PC-9 (cell line): ENCODE measurements at regions not wholly inside any gene's neighbourhood (a gene's known extent, or its start where the extent isn't known, plus 50 kb on each side); places are given as distances from the start of the nearest gene placed in this dataset.

Experiments
- BruUV-seq: library from RNA; stranded (reverse); fragments of 400-500 nt; replicated peaks from 2 replicates; lab custom pipeline; 2021; lab: Mats Ljungman, UMichigan
- CTCF ChIA-PET: fragments of 300-600 bp; sonication (Branson Sonifier 250); formaldehyde crosslinking; loops from one replicate; lab custom pipeline; 2022; ENCODE audit warnings: antibody characterized with exemption; lab: Charles Lee
- POLR2A ChIA-PET: fragments of 300-600 bp; sonication (Branson Sonifier 250); formaldehyde crosslinking; loops from one replicate; lab custom pipeline; 2022; ENCODE audit warnings: antibody characterized with exemption; ENCODE audit not compliant: unreplicated experiment; lab: Charles Lee
- DNase-seq, 2 experiments: peaks; one replicate each; pipeline versions ENCODE4 v3.0.0 to v3.0.0-alpha.2; 2015 to 2022; ENCODE audit warnings: mixed read lengths in 1 of 2
- H2AFZ ChIP-seq: fragments of 200-600 bp; sonication (generic); 2 replicates; pipeline ENCODE4 v1.8.1; 2017; ENCODE audit warnings: antibody characterized with exemption
- H3F3A ChIP-seq: fragments of 200-600 bp; sonication (generic); 2 replicates; pipeline ENCODE4 v1.8.1; 2017; ENCODE audit warnings: antibody characterized with exemption, mild to moderate bottlenecking, low read depth; ENCODE audit not compliant: insufficient read depth
- H3K27ac ChIP-seq: fragments of 200-600 bp; sonication (generic); 2 replicates; pipeline ENCODE4 v1.6.1; 2016; ENCODE audit warnings: mixed run types
- H3K27me3 ChIP-seq: fragments of 200-600 bp; sonication (generic); 2 replicates; pipeline ENCODE4 v1.6.1; 2016; ENCODE audit warnings: low read depth, mixed run types; ENCODE audit not compliant: insufficient read depth
- H3K36me3 ChIP-seq: fragments of 200-600 bp; sonication (generic); 2 replicates; pipeline ENCODE4 v1.6.1; 2016; ENCODE audit warnings: low read depth, mixed run types
- H3K4me1 ChIP-seq: fragments of 200-600 bp; sonication (generic); replicated peaks from 2 replicates; pipeline ENCODE4 v1.6.1; 2016; ENCODE audit warnings: mixed run types; ENCODE audit not compliant: insufficient read depth
- H3K4me2 ChIP-seq: fragments of 200-600 bp; sonication (generic); 2 replicates; pipeline ENCODE4 v1.6.1; 2017; ENCODE audit warnings: mixed run types
- H3K4me3 ChIP-seq: fragments of 200-600 bp; sonication (generic); 2 replicates; pipeline ENCODE4 v1.6.1; 2016; ENCODE audit warnings: mixed run types
- H3K79me2 ChIP-seq: fragments of 200-600 bp; sonication (generic); 2 replicates; pipeline ENCODE4 v1.6.1; 2017; ENCODE audit warnings: low read depth, mixed run types
- H3K9me2 ChIP-seq: fragments of 200-600 bp; sonication (generic); 2 replicates; pipeline ENCODE4 v1.8.1; 2017; ENCODE audit warnings: mild to moderate bottlenecking; ENCODE audit not compliant: insufficient read depth
- H3K9me3 ChIP-seq: fragments of 200-600 bp; sonication (generic); 2 replicates; pipeline ENCODE4 v1.8.1; 2016; ENCODE audit warnings: low read depth; ENCODE audit not compliant: insufficient read depth
- H4K20me1 ChIP-seq: fragments of 200-600 bp; sonication (generic); 2 replicates; pipeline ENCODE4 v1.8.1; 2017; ENCODE audit not compliant: insufficient read depth
- EZH2 ChIP-seq: fragments of 200-600 bp; sonication (generic); IDR thresholded peaks from 2 replicates; pipeline ENCODE4 v1.8.0; 2017; ENCODE audit warnings: antibody characterized with exemption, low read depth
- intact Hi-C: fragments of 100-400 bp; cut with micrococcal nuclease; formaldehyde crosslinking; loops from one replicate; pipeline ENCODE4 v1.10.0; 2022; ENCODE audit not compliant: unreplicated experiment
- TF ChIP-seq, protein P1 (sequence below): fragments of 200-600 bp; sonication (generic); conservative IDR thresholded peaks from 2 replicates; pipeline ENCODE4 v1.6.1; 2017; ENCODE audit warnings: mixed run types, antibody characterized with exemption, mild to moderate bottlenecking, moderate library complexity

DNA sequence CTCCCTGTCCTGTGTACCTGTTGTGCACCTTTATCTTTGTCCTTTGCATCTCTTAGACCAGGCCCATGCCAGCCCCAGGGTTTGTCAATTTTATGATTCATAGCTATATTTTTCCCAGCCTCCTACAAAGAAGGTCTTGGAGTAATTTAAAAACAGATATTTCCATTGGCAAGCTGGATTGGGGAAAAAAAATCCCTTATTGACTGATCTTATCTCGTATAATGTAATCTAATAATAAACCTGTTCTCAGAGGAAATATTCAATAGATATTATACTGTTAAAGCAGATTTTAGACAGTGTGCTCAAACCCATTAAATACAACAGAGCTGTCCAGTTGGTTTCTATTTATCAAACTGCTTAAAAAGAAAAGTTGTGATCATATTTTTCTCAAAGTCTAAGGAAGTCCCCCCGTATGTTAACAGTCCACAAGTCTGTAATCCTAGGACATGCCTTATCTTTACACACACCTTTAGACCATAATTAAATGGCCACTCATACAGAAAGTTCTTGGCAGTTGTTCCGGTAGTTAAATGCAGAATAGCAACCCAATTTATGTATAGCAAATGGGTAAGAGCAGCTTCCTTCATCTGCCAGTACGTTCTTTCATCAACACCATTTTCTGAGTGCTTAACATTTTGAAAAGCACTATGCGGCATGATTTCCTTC, 700.9 kb upstream of the NR2F2 start:
- Histone ChIP-seq H3K36me3 (no peaks in the 10 kb centered on the region), H3K79me2 (no peaks in the 10 kb centered on the region), H3K4me3 (no peak overlapping the region), H3K9me2 (no peaks in the 10 kb centered on the region), H4K20me1 (no peaks in the 10 kb centered on the region), H3K4me2 (no peak overlapping the region), H3K9me3 (peaks cover 7% of the 10 kb centered on the region; the same call in 1 of the 2 replicates), H3F3A (no peaks in the 10 kb centered on the region), H2AFZ (no peak overlapping the region), H3K27me3 (no peaks in the 10 kb centered on the region), H3K27ac (no peak overlapping the region), H3K4me1 (0 out of 2 replicates have a peak, but pooled peaks cover 5% of the 10 kb centered on the region)
- BruUV-seq, result no TSS peak
- no peak for TF ChIP-seq EZH2
- TF ChIP-seq, protein P1, sequence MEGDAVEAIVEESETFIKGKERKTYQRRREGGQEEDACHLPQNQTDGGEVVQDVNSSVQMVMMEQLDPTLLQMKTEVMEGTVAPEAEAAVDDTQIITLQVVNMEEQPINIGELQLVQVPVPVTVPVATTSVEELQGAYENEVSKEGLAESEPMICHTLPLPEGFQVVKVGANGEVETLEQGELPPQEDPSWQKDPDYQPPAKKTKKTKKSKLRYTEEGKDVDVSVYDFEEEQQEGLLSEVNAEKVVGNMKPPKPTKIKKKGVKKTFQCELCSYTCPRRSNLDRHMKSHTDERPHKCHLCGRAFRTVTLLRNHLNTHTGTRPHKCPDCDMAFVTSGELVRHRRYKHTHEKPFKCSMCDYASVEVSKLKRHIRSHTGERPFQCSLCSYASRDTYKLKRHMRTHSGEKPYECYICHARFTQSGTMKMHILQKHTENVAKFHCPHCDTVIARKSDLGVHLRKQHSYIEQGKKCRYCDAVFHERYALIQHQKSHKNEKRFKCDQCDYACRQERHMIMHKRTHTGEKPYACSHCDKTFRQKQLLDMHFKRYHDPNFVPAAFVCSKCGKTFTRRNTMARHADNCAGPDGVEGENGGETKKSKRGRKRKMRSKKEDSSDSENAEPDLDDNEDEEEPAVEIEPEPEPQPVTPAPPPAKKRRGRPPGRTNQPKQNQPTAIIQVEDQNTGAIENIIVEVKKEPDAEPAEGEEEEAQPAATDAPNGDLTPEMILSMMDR, result no peak
- CTCF ChIA-PET, result no interaction called here
- intact Hi-C loops, result loop anchor here (10.0 kb wide), 1 partner anchor 695 kb away; no protein-coding TSS in a partner anchor
- no peak for DNase-seq
- POLR2A ChIA-PET, result no interaction called here

- Histone ChIP-seq H3K9me2 (no peaks in the 10 kb centered on the region), H2AFZ (no peak overlapping the region), H3K4me1 (peaks cover 11% of the 10 kb centered on the region), H3K27me3 (no peaks in the 10 kb centered on the region), H3K4me2 (no peak overlapping the region), H4K20me1 (no peaks in the 10 kb centered on the region), H3K27ac (no peak overlapping the region), H3F3A (no peaks in the 10 kb centered on the region), H3K36me3 (no peaks in the 10 kb centered on the region), H3K9me3 (peaks cover 7% of the 10 kb centered on the region; the same call in 1 of the 2 replicates), H3K79me2 (no peaks in the 10 kb centered on the region), H3K4me3 (no peak overlapping the region)
- no peak for DNase-seq
- TF ChIP-seq EZH2, result no peak
- TF ChIP-seq, protein P1, result no peak
- intact Hi-C loops, result loop anchor here (10.0 kb wide), 1 partner anchor 694 kb away; no protein-coding TSS in a partner anchor
- no TSS peak for BruUV-seq
- POLR2A ChIA-PET, result no interaction called here
- CTCF ChIA-PET, result no interaction called here
Observed at GRCh38 chr15:95630683-95631082, 699.8 kb upstream of the NR2F2 start.

- no peaks in the 10 kb centered on the region for H3F3A ChIP-seq
- BruUV-seq, result no TSS peak
Observed at GRCh38 chr15:95635666-95636065, 694.8 kb upstream of the NR2F2 start.

More at GRCh38 chr15:95635666-95636065, 694.8 kb upstream of the NR2F2 start:
- no peak overlapping the region; the same call in 1 of the 2 replicates for H2AFZ ChIP-seq
- no peaks in the 10 kb centered on the region for H3K36me3 ChIP-seq
- H3K27ac ChIP-seq, result peak overlapping the region; percentile 71
- no peaks in the 10 kb centered on the region for H3K79me2 ChIP-seq
- ChIA-PET POLR2A (interaction anchor here (0.6 kb wide), 1 partner anchor 237 kb away, joined by 4 read pairs; no protein-coding TSS in a partner anchor), CTCF (interaction anchor here (0.6 kb wide), 1 partner anchor 692 kb away, joined by 5 read pairs; no protein-coding TSS in a partner anchor)
- H3K4me3 ChIP-seq, result no peak overlapping the region
- peak overlapping the region; percentile 52; the same call in 1 of the 2 replicates for H3K4me2 ChIP-seq
- H3K9me3 ChIP-seq, result peaks cover 6% of the 10 kb centered on the region; the same call in 1 of the 2 replicates
- H3K4me1 ChIP-seq, result peaks cover 13% of the 10 kb centered on the region
- no peak for TF ChIP-seq EZH2
- TF ChIP-seq, protein P1, result no peak
- H3K27me3 ChIP-seq, result no peaks in the 10 kb centered on the region
- H3K9me2 ChIP-seq, result no peaks in the 10 kb centered on the region
- H4K20me1 ChIP-seq, result no peaks in the 10 kb centered on the region
- DNase-seq, result no peak
- intact Hi-C loops, result loop anchor here (10.0 kb wide), 1 partner anchor 689 kb away; no protein-coding TSS in a partner anchor
